H4 (cell line): ENCODE measurements at regions not wholly inside any gene's neighbourhood (a gene's known extent, or its start where the extent isn't known, plus 50 kb on each side); places are given as distances from the start of the nearest gene placed in this dataset.
"Not testable (repeated sequence)": the region's sequence is repeated elsewhere in the genome, so short reads cannot be mapped to it uniquely, and the experiment has no call there.

ENCODE experiments used
- DNase-seq: peaks from one replicate; pipeline ENCODE4 v3.0.0-alpha.2; 2015; ENCODE audit warnings: low spot score

DNA sequence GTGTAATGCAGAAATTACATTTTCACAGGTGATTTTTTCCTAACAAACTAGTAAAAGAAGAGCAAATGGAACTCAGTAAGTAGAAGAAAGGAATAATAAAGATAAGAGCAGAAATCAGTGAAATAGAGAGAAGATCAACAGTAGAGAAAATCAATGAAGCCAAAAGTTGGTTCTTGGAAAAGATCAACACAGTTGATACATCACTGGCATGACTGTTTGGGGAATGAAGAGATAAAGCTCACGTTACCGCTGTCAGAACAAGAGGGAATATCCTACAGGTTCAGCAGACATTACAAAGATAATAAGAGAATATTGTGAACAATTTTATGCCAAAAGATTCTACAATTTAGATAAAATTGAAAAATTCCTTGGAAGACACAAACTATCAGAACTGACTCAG, 146.4 kb downstream of the ACTR3B start:
- no peak for DNase-seq

DNA sequence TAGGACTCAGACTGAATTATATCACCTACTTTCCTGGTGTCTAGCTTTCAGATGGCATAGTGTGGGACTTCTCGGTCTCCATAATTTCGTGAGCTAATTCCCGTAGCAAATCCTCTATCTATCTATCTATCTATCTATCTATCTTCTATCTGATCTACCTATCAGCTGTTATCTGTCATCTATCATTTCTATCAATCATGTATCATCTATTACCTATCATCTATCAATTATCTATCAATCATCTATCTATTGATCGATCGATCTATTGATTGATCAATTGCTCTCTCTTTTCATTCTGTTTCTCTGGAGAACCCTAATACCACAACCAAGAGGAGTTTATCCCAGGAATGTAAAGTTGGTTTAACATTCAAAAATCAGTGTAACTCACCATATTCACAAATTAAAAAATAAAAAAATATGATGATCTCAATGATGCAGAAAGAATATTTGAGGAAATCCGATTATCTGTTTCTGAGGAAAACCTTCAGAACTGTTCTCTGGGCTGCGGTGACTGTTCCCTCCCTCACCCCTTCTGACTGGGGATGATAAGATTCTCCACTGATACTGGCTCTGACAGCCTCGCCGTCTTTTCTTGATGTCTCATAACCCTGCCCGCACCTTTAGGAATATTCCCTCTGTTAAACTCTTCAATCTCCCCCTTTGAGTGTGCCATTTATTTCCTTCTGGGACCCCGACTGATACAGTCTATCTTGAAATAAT, 147.7 kb downstream of the ACTR3B start:
- DNase-seq, result no peak

DNA sequence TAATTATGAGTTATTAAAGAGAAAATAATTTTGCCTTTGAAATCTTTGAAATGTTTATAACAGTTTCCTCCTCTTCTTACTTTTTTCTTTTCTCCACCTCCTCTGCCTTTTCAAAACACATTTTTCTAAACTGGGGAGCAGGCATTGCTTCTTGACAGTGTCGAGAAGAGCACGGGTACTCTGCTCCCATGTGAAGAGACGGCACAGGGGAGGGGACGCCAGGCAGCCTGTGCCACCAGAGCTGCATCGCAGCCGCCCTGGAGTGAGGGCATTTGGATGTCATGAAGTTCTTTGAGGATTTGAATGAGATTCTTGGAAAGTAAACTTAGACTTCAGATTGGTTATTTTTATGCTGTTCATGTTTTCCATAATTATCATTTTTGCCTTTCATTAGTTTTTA, 149.7 kb downstream of the ACTR3B start:
- no peak for DNase-seq

DNA sequence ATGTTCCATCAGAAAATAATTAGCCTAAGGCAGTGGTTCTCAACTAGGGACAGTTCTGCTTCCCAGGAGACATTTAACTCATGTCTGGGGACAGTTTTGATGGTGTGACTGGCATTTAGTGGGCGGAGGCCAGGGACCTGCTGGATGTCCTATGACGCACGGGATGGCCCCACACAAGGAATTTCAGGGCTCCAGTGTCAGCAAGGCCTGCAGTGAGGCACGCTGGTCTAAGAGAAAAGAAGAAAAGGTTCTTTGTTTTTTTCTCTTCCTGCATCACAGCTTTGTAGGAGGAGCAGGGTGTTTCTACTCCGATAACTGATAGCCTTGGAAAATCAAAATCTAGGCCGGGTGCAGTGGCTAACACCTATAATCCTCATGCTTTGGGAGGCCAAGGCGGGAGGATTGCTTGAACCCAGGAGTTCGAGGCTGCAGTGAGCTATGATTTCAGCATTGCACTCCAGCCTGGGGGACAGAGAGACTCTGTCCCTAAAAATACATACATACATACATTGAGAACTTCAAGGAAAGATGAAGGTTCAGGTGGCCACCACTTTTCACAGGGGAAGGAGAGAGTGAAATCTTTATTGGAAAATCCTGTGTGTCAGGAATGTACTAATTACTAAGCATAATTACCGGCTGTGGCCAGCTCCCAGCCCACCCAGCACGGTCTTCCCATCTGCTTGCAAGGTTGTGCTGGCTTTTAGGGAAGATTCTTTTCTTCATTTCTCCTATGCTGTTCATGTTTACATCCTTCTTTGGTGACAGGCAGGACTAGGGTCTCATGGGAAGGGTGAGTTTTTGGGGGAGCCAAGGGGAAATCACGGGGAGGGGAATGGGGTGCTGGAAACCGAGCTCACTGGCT, 150.4 kb downstream of the ACTR3B start:
- no peak for DNase-seq

DNA sequence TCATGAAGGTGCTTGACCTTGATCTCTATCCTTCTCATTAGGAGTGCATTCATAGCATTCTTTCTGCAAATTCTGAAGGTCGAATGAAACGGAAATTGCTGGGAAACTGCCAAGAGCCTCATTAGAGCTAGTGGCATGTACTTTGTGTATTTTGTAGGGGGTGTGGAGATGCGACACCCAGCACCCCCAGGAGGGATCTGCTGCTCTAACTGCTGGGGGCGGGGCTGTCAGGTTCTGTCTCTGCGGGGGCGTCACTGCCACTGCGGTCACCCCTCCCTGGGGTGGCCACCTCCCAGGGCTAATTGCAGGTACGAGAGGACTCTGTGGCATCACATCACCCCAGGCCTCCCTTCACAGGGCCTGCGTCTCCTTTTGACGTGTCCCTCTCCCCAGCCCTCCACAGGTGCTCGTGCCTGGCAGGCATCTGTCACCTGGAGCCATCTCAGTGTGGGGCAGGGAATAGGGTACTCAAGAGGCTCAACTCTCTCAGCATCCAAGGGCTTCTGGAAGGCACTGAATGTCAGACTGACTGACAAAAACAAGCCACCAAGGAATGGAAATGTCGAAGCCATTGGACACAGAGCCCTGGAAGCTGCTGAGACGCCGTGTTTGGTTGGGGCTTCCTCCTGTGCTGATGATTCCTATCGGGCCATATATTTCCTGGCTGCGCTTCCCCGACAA, 151.1 kb downstream of the ACTR3B start:
- DNase-seq, result no peak

DNA sequence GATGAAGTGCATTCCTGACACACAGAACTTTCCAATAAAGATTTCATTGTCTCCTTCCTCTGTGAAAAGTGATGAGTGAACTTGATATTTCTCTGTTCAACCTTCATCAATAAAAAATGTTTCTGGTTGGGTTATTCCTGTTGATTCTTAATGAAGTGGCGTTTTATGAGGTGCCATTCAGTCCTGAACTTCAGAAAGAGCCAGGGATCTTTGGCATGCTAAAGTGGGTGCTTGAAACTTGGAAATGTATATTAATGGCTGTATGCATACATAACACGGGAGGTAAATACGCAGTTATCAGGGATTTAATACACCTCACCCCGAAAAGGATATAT, 151.6 kb downstream of the ACTR3B start:
- DNase-seq, result no peak

DNA sequence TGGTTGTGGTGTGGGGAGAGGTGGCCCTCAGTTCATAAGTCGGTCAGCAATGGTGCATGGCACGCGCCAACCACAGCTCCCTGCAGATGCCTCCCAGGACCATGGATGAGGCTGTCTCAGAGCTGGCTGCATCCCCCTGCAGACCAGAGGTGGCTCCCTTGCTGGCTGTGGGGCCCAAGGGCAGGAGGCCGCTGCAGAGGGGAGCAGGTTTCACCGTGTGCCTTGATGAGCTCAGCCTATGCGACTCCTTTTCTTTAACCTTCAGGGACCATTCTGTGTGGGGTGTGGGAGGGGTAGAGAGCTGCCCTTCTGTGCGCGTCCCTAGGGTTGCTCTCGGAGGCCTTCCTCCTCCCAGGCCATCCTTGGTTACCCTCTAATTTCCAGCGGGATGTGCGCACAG, 152.4 kb downstream of the ACTR3B start:
- no peak for DNase-seq

DNA sequence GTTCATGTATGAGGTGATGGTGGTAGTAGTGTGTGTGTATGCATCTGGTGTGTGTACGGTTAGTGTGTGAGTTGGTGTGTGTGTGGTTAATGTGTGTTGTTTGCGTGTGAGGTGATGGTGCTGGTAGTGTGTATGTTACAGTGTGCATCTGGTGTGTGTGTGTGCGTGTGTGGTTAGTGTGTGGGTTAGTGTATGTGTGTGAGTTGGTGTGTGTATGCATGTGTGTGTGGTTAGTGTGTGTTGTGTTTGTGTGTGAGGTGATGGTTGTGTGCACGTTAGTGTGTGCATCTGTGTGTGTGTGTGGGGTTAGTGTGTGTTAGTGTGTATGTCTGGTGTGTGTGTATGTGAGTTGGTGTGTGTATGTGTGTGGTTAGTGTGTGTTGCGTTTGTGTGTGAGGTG, 153.0 kb downstream of the ACTR3B start:
- DNase-seq, result no peak

DNA sequence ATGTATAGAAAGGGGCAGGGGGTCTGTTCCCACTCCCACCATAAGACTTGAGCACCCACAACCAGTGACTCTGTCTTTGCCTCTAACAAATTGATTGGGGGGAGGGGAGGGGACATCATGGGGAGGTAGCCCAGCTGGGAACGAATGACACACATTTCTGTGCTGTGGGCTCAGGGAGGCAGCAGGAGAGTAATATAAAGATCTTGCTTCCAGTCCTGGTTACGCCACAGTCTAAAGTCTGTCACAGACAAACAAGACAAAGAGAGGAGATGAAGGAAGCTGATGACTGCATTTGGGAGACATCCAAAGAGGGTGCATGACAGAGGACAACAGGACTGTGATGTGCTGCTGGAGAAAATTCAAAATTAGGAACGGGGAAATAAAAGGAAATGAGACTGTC, 153.9 kb downstream of the ACTR3B start:
- no peak for DNase-seq

DNA sequence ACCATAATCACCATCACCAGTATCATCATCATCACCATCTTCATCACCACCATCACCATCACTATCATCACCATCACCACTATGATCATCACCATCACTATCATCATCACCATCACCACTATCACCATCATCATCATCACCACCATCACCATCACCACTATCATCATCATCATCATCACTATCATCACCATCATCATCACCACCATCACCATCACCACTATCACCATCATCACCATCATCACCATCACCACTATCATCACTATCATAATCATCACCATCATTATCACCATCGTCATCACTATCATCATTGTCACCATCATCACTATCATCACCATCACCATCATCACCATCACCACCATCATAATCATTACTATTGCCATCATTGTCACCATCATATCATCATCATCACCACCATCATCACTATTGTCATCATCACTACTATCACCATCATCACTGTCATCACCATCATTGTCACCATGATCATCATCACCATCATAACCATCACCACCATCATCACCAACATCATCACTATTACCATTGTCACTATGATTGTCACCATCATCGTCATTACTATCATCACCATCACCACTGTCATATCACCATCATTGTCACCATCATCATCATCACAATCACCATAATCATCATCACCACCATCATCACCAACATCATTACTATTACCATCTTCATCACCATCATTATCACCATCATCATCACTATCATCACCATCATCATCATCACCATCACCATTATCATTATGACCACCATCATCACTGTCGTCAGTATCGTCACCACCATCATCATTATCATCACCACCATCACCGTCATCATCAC, 154.7 kb downstream of the ACTR3B start:
- no peak for DNase-seq

DNA sequence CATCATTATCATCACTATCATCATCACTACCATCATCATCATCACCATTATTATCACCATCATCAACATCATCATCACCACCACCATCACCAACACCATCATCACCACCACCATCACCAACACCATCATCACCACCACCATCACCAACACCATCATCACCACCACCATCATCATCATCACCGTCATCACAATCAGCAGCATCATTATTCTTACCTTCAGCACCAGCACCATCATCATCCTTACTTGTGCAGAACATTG, 155.2 kb downstream of the ACTR3B start:
- DNase-seq, result not testable (repeated sequence)

DNA sequence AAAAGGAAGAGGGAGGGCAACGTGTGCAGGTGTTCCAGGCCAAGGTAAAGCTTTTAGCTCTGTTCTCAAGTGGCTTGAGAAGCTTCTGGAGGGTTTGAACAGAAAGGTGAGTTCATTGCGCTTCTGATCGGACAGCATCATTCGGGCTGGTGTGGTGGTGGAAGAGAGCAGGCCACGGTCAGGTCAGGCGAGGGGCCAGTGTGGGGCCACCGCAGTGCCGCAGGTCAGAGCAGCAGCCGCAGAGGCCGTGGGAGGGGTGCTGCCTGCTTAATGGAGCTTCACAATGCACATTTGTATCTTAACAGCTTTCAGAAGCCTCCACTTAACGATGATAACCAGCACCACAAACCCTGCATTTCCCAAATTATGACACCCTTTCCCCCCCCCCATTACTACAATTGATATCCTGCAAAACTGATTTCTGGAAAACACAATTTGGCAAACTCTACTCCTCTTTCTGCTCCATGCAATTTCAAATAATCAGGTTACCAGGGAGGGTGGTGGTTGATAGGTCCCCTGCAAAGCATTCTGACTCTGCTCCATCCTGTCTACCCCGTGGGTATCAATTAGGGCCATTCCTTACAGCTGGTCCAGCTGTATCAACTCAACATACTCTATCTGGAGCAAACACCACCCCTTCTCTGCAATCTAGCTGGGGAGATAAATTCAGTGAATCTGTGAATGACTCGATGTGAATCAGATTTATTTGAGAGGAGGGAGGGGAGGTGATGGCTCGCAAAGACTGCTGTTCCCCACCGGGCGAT, 162.9 kb downstream of the ACTR3B start:
- no peak for DNase-seq

DNA sequence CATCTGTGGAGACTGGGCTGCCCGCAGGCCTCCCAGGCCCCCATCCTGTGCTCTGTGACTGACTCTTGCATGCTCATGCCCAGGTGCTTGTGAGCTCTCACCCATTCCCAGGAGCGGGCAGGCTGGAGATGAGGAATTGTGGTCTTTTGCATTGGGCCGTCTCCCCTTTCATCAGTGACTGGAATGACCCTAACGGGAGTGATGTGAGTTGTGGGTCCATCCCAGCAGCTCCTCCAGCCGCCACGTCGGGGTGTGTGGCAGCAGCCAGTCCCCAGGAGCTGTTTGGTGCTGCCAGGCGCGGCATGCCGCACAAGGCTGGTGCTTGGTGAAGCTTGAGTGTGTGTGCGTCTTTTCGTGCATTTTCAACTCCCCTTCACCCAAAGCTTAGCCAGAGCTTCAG, 164.2 kb downstream of the ACTR3B start:
- no peak for DNase-seq

DNA sequence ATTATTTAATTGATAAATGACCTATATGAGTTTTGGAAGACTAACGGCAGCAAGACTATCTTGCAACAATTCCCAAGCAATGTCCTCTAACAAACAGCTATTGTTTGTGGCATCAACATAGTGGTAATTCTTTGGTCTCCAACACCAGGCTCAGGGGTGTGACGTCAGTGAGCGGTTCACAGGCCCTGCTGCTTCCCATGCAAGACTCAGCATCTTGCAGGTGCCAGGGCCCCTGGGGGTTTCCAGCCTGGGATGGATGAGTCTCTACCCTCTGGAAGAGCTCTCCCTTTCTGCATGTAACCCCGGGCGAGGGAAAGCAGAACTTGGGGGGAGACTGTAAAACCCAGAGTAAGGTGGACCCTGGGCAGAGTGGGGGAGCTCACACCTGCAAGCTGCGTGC, 164.7 kb downstream of the ACTR3B start:
- no peak for DNase-seq

DNA sequence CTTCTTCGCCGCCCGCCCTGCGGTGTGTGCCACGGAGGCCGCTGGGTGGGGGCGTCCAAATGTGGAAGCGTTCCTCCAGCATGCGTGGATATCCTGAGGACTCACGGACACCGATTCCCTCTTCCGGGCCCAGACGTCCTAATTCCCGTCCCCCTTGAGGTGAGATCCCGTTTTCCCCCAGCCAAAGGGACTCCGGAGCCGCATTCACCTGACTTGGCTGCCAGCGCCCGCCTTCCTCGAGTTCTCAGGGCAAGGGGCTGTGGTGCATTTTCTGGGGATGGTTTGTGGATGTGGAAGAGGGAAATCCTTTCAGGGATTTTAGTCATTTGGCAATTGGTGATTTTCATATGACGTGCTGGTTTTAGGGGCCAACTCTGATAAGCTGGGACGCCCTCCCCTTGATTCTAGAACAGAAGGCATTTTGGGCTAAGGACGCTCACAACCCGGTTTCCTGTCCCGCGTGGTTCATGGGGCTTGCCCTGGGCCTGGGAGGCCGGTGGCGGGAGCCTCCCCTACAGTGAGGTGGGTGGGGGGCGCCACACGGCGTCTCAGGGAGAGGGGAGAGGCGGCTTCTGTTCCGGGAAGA, 165.4 kb downstream of the ACTR3B start:
- no peak for DNase-seq

DNA sequence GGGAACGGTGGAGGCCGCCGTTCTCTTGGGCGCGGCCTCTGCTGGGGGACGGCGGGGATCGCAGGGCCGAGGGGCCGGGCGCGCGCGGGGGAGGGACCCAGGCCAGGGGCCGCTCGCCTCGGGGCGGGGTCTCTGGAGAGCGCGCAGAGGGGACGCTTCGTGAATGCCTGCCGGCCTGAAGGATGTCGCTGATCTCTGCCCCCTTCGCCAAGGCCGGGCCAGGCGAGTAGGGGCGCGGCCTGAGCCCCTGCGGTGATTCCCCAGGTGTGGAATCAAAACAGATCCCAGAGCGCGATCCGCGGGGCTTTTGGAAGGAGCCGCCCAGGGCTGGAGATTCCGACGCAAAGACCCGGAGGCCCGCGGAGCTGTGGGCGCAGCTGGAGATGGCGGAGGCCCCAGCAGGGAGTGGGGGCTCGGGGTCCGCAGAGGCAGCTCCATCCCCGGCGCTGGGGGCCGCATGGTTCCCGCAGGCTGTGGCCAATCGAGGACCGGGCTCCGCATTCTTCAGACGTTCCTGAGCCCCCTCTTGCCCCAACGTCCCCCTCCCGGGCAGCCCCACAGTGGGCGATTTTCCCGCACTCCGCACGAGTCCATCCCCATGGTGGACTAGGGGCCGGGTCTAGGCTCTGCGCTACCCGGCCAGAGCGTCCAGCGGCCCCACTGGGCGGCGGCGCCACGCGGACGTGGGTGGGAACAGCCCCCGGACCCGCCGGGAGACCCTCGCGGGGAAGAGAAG, 166.0 kb downstream of the ACTR3B start:
- no peak for DNase-seq

DNA sequence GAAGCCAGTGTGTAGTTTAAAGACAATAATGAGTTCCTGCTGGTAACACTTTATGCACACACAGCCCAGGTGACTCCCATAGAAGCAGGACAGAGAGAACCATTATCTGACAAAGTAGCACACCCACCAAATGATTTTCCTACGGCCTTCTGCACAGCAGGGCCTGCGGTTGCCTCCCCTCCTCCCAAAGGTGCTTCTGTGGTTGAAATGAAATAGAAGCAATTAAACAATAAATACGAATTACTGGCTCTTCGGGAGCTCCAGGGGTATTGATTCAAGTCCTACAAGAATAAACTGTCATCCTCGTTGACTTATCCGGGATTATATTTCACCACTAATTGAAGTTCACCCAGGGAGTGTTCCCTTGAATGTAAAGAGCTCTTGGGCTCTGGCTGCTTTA, 172.1 kb downstream of the ACTR3B start:
- no peak for DNase-seq

DNA sequence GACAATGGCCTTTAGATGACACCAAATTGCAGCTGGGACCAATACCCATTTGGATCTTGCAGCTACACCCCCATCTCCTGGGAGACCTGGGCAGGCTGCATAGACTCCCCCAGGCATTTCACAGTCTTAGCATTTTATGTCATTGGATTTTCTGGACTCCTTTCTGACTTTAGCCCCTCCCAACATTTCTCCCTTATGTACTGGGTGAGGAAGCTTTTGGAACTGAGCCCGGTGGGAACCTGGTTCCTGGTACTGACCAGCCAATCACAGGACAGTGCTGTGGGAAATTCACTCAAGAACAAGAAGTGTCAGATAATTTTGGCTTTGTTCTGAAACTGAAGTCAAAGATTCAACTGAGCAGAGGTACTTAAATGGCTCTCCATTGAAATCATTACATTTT, 177.7 kb downstream of the ACTR3B start:
- DNase-seq, result no peak

DNA sequence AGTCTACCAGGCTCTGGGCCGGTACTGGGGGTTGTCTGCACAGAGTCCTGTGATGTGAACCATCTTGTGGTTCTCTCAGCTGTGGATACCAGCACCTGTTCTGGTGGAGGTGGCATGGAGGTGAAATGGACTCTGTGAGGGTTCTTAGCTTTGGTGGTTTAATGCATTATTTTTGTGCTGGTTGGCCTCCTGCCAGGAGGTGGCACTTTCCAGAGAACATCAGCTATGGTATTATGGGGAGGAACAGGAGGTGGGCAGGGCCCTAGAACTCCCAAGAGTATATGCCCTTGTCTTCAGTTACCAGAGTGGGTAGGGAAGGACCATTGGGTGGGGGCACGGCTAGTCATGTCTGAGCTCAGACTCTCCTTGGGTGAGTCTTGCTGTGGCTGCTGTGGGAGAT, 187.1 kb downstream of the ACTR3B start:
- not testable (repeated sequence) for DNase-seq

DNA sequence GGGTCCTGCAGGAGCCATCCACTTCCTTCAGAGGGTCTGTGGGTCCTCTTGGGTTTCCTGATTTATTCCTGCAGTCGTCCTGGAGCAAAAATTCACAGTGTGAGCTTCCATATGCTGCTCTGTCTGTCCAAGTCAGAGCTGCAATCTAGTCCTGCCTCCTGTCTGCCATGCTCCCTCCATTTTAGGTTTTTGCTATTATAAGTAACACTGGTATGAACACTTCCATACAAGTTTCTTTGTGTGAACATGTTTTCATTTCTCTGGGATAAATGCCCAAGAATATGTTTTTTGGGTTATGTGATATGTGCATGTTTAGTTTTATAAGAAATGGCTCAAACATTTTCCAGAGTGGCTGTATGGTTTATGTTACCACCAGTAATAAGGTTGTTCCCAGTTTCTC, 188.1 kb downstream of the ACTR3B start:
- no peak for DNase-seq

DNA sequence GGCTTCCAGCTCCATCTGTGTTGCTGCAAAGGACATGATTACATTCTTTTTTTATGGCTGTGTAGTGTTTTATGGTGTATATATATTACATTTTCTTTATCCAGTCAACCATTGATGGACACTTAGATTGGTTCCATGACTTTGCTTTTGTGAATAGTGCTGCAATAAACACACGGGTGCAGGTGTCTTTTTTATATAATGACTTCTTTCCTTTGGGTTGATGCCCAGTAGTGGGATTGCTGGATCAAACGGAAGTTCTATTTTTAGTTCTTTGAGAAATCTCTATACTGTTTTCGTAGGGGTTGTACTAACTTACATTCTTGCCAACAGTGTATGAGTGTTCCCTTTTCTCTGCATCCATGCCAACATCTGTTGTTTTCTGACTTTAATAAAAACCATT, 189.7 kb downstream of the ACTR3B start:
- no peak for DNase-seq
